PC-3 (cell line): ENCODE measurements at regions not wholly inside any gene's neighbourhood (a gene's known extent, or its start where the extent isn't known, plus 50 kb on each side); places are given as distances from the start of the nearest gene placed in this dataset.

Experiments used
- ATAC-seq: fragments of 200-7000 bp; cut with Tn5 transposase; 2 replicates; pipeline ENCODE4 v1.9.1; 2020; ENCODE audit warnings: mild to moderate bottlenecking, moderate library complexity
- BruUV-seq: library from RNA; stranded (reverse); fragments of 400-500 nt; replicated peaks from 2 replicates; lab custom pipeline; 2021; lab: Mats Ljungman, UMichigan
- CTCF ChIA-PET: fragments of 300-600 bp; sonication (Branson Sonifier 250); formaldehyde crosslinking; loops from one replicate; lab custom pipeline; 2022; ENCODE audit warnings: antibody characterized with exemption; lab: Charles Lee
- POLR2A ChIA-PET: fragments of 300-600 bp; sonication (Branson Sonifier 250); formaldehyde crosslinking; loops from one replicate; lab custom pipeline; 2022; ENCODE audit warnings: antibody characterized with exemption; ENCODE audit not compliant: unreplicated experiment; lab: Charles Lee
- DNase-seq: peaks from one replicate; pipeline ENCODE4 v3.0.0-alpha.2; 2015
- H2AFZ ChIP-seq: fragments of 300-600 bp; sonication (generic); 2 replicates; pipeline ENCODE4 v1.6.0; 2016; ENCODE audit warnings: antibody characterized with exemption, low read length
- H3F3A ChIP-seq: fragments of 300-600 bp; sonication (generic); one replicate; pipeline ENCODE4 v1.6.0; 2017; ENCODE audit warnings: antibody characterized with exemption, low read length, control low read depth, mild to moderate bottlenecking; ENCODE audit not compliant: unreplicated experiment
- H3K27ac ChIP-seq: fragments of 300-600 bp; sonication (generic); 2 replicates; pipeline ENCODE4 v1.5.1; 2016; ENCODE audit warnings: mild to moderate bottlenecking, low read length
- H3K27me3 ChIP-seq: fragments of 300-600 bp; sonication (generic); 2 replicates; pipeline ENCODE4 v1.6.1; 2016; ENCODE audit warnings: low read length, mixed read lengths
- H3K36me3 ChIP-seq: fragments of 300-600 bp; sonication (generic); 2 replicates; pipeline ENCODE4 v1.6.1; 2016; ENCODE audit warnings: low read depth, mixed run types, low read length, mixed read lengths
- H3K4me1 ChIP-seq: fragments of 300-600 bp; sonication (generic); 2 replicates; pipeline ENCODE4 v1.5.1; 2016; ENCODE audit warnings: low read length; ENCODE audit not compliant: insufficient read depth
- H3K4me2 ChIP-seq: fragments of 300-600 bp; sonication (generic); 2 replicates; pipeline ENCODE4 v1.6.0; 2016; ENCODE audit warnings: low read length
- H3K4me3 ChIP-seq: fragments of 300-600 bp; sonication (generic); 2 replicates; pipeline ENCODE4 v1.5.1; 2016; ENCODE audit warnings: mild to moderate bottlenecking, low read length, mixed read lengths
- H3K79me2 ChIP-seq: fragments of 300-600 bp; sonication (generic); 2 replicates; pipeline ENCODE4 v1.6.1; 2017; ENCODE audit warnings: low read length, mixed read lengths
- H3K9ac ChIP-seq: fragments of 300-600 bp; sonication (generic); 2 replicates; pipeline ENCODE4 v1.6.0; 2016; ENCODE audit warnings: mild to moderate bottlenecking, low read length
- H3K9me2 ChIP-seq: fragments of 300-600 bp; sonication (generic); replicated peaks from 2 replicates; pipeline ENCODE4 v1.6.1; 2016; ENCODE audit warnings: mixed run types, low read length, mixed read lengths
- H3K9me3 ChIP-seq: fragments of 300-600 bp; sonication (generic); 2 replicates; pipeline ENCODE4 v1.6.1; 2016; ENCODE audit warnings: low read length, mixed read lengths
- H4K20me1 ChIP-seq: fragments of 300-600 bp; sonication (generic); 2 replicates; pipeline ENCODE4 v1.6.1; 2016; ENCODE audit warnings: low read length, mixed read lengths
- CTCF ChIP-seq: fragments of 300-600 bp; sonication (generic); conservative IDR thresholded peaks from 2 replicates; pipeline ENCODE4 v1.5.1; 2017; ENCODE audit warnings: antibody characterized with exemption, low read depth, mild to moderate bottlenecking, low read length
- EZH2 ChIP-seq: fragments of 300-600 bp; sonication (generic); IDR thresholded peaks from one replicate; pipeline ENCODE4 v1.6.1; 2017; ENCODE audit warnings: antibody characterized with exemption, mild to moderate bottlenecking, low read length; ENCODE audit not compliant: unreplicated experiment
- EZH2phosphoT487 ChIP-seq: fragments of 300-600 bp; sonication (generic); IDR thresholded peaks from 2 replicates; pipeline ENCODE4 v1.6.1; 2018; ENCODE audit warnings: mild to moderate bottlenecking, antibody characterized with exemption, low read length, borderline replicate concordance
- intact Hi-C: fragments of 100-400 bp; cut with micrococcal nuclease; formaldehyde crosslinking; loops from 2 replicates; pipeline ENCODE4 v1.9.0; 2023

GRCh38 chr18:2325933-2326332, 245.4 kb downstream of the METTL4 start:
- BruUV-seq, result no TSS peak
- Histone ChIP-seq H3K36me3 (no peaks in the 10 kb centered on the region), H3K79me2 (no peaks in the 10 kb centered on the region), H4K20me1 (no peaks in the 10 kb centered on the region), H3K4me2 (no peak overlapping the region), H3K4me3 (no peak overlapping the region), H2AFZ (no peak overlapping the region), H3K27me3 (no peaks in the 10 kb centered on the region), H3K9me3 (no peaks in the 10 kb centered on the region), H3K4me1 (no peaks in the 10 kb centered on the region), H3K9me2 (no peaks in the 10 kb centered on the region), H3K27ac (no peak overlapping the region), H3K9ac (no peak overlapping the region), H3F3A (no peaks in the 10 kb centered on the region)
- ChIA-PET POLR2A (no interaction called here), CTCF (interaction anchor here (0.7 kb wide), 1 partner anchor 359 kb away, joined by 3 read pairs; no protein-coding TSS in a partner anchor)
- TF ChIP-seq EZH2phosphoT487, result no peak
- intact Hi-C loops, result no loop called here
- no peak for ATAC-seq
- no peak for DNase-seq

DNA sequence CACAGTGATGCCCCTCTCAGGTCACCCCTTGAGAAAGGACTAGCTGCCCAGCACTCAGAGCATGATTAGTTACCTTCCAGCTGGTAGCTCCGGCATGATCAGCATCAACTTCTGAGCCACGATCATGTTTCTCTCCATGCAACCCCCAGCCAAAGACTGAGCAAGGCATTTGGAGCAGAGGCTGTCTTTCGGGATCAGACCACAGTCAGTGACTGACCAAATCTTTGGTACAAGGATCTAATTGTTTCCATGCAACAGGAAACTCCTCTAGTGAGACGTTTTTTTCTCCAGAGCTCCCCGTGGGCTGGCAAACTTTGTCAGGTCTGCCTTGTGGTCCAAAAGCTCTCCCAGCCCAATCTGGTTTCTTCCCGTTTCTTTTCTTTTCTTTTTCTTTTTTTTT, 244.3 kb downstream of the METTL4 start:
- H3K27ac ChIP-seq, result no peak overlapping the region
- H3K79me2 ChIP-seq, result no peaks in the 10 kb centered on the region
- H3F3A ChIP-seq, result no peaks in the 10 kb centered on the region
- H3K36me3 ChIP-seq, result no peaks in the 10 kb centered on the region
- no peaks in the 10 kb centered on the region for H4K20me1 ChIP-seq
- no peak overlapping the region for H3K9ac ChIP-seq
- ChIA-PET CTCF (no interaction called here), POLR2A (no interaction called here)
- no peaks in the 10 kb centered on the region for H3K4me1 ChIP-seq
- TF ChIP-seq EZH2, result no peak
- no peak for TF ChIP-seq EZH2phosphoT487
- no peak for TF ChIP-seq CTCF
- no peak for DNase-seq
- intact Hi-C loops, result no loop called here
- no peak overlapping the region for H3K4me2 ChIP-seq
- BruUV-seq, result no TSS peak
- no peaks in the 10 kb centered on the region for H3K27me3 ChIP-seq
- no peak overlapping the region for H2AFZ ChIP-seq
- no peak overlapping the region for H3K4me3 ChIP-seq
- no peaks in the 10 kb centered on the region for H3K9me2 ChIP-seq
- ATAC-seq, result no peak
- no peaks in the 10 kb centered on the region for H3K9me3 ChIP-seq

- CTCF ChIA-PET, result interaction anchor here (0.8 kb wide), 1 partner anchor 211 kb away, joined by 4 read pairs; no protein-coding TSS in a partner anchor
- POLR2A ChIA-PET, result no interaction called here
- Histone ChIP-seq H3K4me2 (no peak overlapping the region), H3K9me2 (no peaks in the 10 kb centered on the region), H3K4me3 (no peak overlapping the region), H3K36me3 (no peaks in the 10 kb centered on the region), H3K4me1 (no peaks in the 10 kb centered on the region), H4K20me1 (no peaks in the 10 kb centered on the region), H3F3A (no peaks in the 10 kb centered on the region), H3K9ac (no peak overlapping the region), H3K27ac (no peak overlapping the region), H3K79me2 (no peaks in the 10 kb centered on the region), H2AFZ (no peak overlapping the region), H3K9me3 (no peaks in the 10 kb centered on the region), H3K27me3 (no peaks in the 10 kb centered on the region)
- ATAC-seq (no peak), DNase-seq (no peak)
- TF ChIP-seq EZH2phosphoT487 (no peak), EZH2 (no peak), CTCF (no peak)
- BruUV-seq, result no TSS peak
- intact Hi-C loops, result no loop called here
Measured at GRCh38 chr18:2330764-2331163, 240.5 kb downstream of the METTL4 start.
